ENCODE measurements at regions not wholly inside any gene's neighbourhood (a gene's known extent, or its start where the extent isn't known, plus 50 kb on each side); places are given as distances from the start of the nearest gene placed in this dataset.

GRCh38 chrX:87896057-87896456 is 378.5 kb downstream of the KLHL4 start:
- TF ChIP-seq EZH2phosphoT487 (IDR thresholded peaks at IDR 0.05; ENCODE audit: insufficient read depth, low read depth) (no peak), EZH2 (IDR thresholded peaks at IDR 0.05; ENCODE audit: insufficient read depth, poor library complexity, severe bottlenecking) (no peak)

Data from GM23248 (cell line).